Spleen (tissue), 11 donors: ENCODE measurements at regions not wholly inside any gene's neighbourhood (a gene's known extent, or its start where the extent isn't known, plus 50 kb on each side); places are given as distances from the start of the nearest gene placed in this dataset.
A peak's percentile ranks its signal among the peaks of the same experiment; 100 is the strongest.

Experiments used
- DNase-seq: peaks from one replicate; pipeline ENCODE4 v3.0.0-alpha.2; 2020
- H3K27ac ChIP-seq, 8 donors: fragments of 200-600 bp; sonication (generic) in 7 of 8; 1 replicate in 4 of 8; 2 replicates in 4 of 8; pipeline versions ENCODE4 v1.5.0 to v1.8.0; 2016 to 2021; ENCODE audit warnings: inconsistent platforms in 4 of 8, mild to moderate bottlenecking in 4 of 8, moderate library complexity in 1 of 8
- H3K27me3 ChIP-seq, 7 donors: fragments of 200-600 bp; sonication (generic) in 6 of 7; replicated peaks in 1 of 7; 1 replicate in 4 of 7; 2 replicates in 3 of 7; pipeline versions ENCODE4 v1.5.0 to v1.8.0; 2016 to 2021; ENCODE audit warnings: inconsistent platforms in 3 of 7, mild to moderate bottlenecking in 1 of 7
- H3K36me3 ChIP-seq, 6 donors: fragments of 200-600 bp; sonication (generic) in 5 of 6; 1 replicate in 4 of 6; 2 replicates in 2 of 6; pipeline versions ENCODE4 v1.5.0 to v1.8.0; 2016 to 2021; ENCODE audit warnings: inconsistent platforms in 2 of 6
- H3K4me1 ChIP-seq, 6 donors: fragments of 200-600 bp; sonication (generic) in 5 of 6; 1 replicate in 3 of 6; 2 replicates in 3 of 6; pipeline versions ENCODE4 v1.5.0 to v1.8.0; 2016 to 2021; ENCODE audit warnings: inconsistent platforms in 3 of 6
- H3K4me3 ChIP-seq, 8 donors: fragments of 200-600 bp; sonication (generic) in 7 of 8; 1 replicate in 4 of 8; 2 replicates in 4 of 8; pipeline versions ENCODE4 v1.5.0 to v1.8.0; 2016 to 2021; ENCODE audit warnings: inconsistent platforms in 4 of 8, mild to moderate bottlenecking in 4 of 8, moderate library complexity in 2 of 8
- H3K9me3 ChIP-seq, 8 donors: fragments of 200-600 bp; sonication (generic) in 7 of 8; 1 replicate in 4 of 8; 2 replicates in 4 of 8; pipeline versions ENCODE4 v1.5.0 to v1.8.0; 2016 to 2021; ENCODE audit warnings: inconsistent platforms in 4 of 8
- CTCF ChIP-seq, 11 experiments: fragments of 200-600 bp in 7 of 11; fragments of 450-650 bp in 4 of 11; sonication (generic) in 4 of 11; IDR thresholded peaks in 8 of 11; conservative IDR thresholded peaks in 3 of 11; 1 replicate in 7 of 11; 2 replicates in 4 of 11; pipeline versions ENCODE4 v1.4.0 to v1.8.0; 2016 to 2021; ENCODE audit warnings: antibody characterized with exemption in 11 of 11, inconsistent platforms in 4 of 11, mild to moderate bottlenecking in 1 of 11
- POLR2A ChIP-seq, 3 donors: fragments of 450-650 bp; IDR thresholded peaks; one replicate each; pipeline ENCODE4 v1.5.1; 2017; ENCODE audit warnings: antibody characterized with exemption in 3 of 3, mild to moderate bottlenecking in 1 of 3
- POLR2AphosphoS5 ChIP-seq, 3 donors: sonication (generic); formaldehyde crosslinking; IDR thresholded peaks; one replicate each; pipeline ENCODE4 v1.5.1; 2017; ENCODE audit warnings: antibody characterized with exemption in 3 of 3
- WGBS, 5 donors: extraction: QIAGEN DNeasy Blood & Tissue Kit in 3 of 5; methylation state at CpG; one replicate each; pipeline versions ENCODE4 v1.1.5 to v1.1.7; 2013 to 2018; 5-methylcytosine and 5-hydroxymethylcytosine counted together
- intact Hi-C: fragments of 100-400 bp; cut with DNase I; formaldehyde crosslinking; loops from one replicate; pipeline ENCODE4 v1.15.0; 2023; ENCODE audit warnings: low total_unique reads
- donor health status: healthy with polysubstance abuse.
- donor health status: DM: no; HTN: no; CAD: no; lungs with moderate emphysema.
- donor health status: DM: no; HTN: no; CAD: no.
- donor health status: Bipolar disorder and iron deficiency.
- donor health status: healthy.
- donor health status: DM: no; HTN: no; CAD: no.
- donor health status: DM: yes; HTN: yes; CAD: no.

DNA sequence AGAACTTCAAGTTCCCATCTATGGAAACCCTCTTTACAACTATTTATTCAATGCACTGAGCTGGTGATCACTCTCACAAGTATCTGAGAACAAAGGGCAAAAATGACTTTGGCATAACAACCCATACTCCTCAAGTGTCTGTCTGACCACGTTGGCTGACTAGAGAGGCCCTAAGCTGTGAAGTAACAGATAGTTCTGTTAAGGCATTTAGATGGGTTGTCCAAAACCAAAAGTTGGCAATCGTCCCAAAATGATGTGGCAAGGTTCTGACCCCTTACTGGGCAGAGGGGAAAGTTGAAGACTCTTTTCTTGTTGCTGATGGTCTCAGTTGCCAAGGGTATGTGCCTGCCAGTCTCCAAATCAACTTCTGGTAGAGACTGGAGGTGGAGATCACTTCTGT lies 524.8 kb downstream of the PPARGC1A start:
- Histone ChIP-seq H3K27me3 (no peaks in the 10 kb centered on the region), H3K36me3 (no peaks in the 10 kb centered on the region), H3K4me3 (no peak overlapping the region), H3K27ac (no peak overlapping the region), H3K9me3 (no peaks in the 10 kb centered on the region), H3K4me1 (no peaks in the 10 kb centered on the region)
- intact Hi-C loops, result no loop called here
- DNase-seq, result no peak
- no peak for TF ChIP-seq POLR2A (IDR thresholded peaks at IDR 0.05)
- TF ChIP-seq CTCF (IDR thresholded peaks at IDR 0.05 in 8 of 11, conservative IDR thresholded peaks at IDR 0.05 in 3 of 11), result no peak
- no peak for TF ChIP-seq POLR2AphosphoS5 (IDR thresholded peaks at IDR 0.05)
- 38 to 55% (median 44%) methylated on average over 2 of the region's 2 CpGs for WGBS, 5 donors

GRCh38 chr4:23364167-23364566 lies 525.7 kb downstream of the PPARGC1A start:
- H3K4me3 ChIP-seq, result no peak overlapping the region
- TF ChIP-seq POLR2A (IDR thresholded peaks at IDR 0.05), result no peak
- TF ChIP-seq CTCF (IDR thresholded peaks at IDR 0.05 in 8 of 11, conservative IDR thresholded peaks at IDR 0.05 in 3 of 11), result no peak
- TF ChIP-seq POLR2AphosphoS5 (IDR thresholded peaks at IDR 0.05), result no peak
- no peaks in the 10 kb centered on the region for H3K27me3 ChIP-seq
- DNase-seq, result no peak
- intact Hi-C loops, result no loop called here
- WGBS, 5 donors, result 84 to 94% (median 85%) methylated on average over 4 of the region's 4 CpGs
- H3K36me3 ChIP-seq, result no peaks in the 10 kb centered on the region
- no peaks in the 10 kb centered on the region for H3K4me1 ChIP-seq
- no peak overlapping the region for H3K27ac ChIP-seq
- no peaks in the 10 kb centered on the region for H3K9me3 ChIP-seq

DNA sequence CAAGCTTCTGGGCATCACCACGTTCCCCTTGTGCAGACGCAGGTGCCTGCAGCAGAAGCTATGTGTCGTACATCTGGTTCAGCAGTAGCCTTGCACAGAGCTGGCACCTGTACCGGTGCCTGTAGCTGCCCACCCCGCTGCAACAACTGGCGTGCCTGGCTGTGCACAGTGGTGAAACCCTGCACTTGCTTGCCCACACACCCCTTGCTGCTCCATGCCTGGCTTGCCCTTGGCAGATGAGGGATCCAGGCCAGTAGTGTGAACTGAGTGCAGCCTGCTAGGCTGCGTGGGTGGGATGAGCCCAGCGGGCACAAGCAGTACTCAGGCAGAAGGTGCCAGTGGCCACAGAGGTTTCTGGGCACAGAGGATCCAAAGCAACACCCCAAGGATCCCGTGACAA lies 528.4 kb downstream of the PPARGC1A start:
- WGBS, 5 donors, result 87 to 95% (median 90%) methylated on average over 8 to 9 of the region's 9 CpGs
- peak; percentile 68 for DNase-seq

DNA sequence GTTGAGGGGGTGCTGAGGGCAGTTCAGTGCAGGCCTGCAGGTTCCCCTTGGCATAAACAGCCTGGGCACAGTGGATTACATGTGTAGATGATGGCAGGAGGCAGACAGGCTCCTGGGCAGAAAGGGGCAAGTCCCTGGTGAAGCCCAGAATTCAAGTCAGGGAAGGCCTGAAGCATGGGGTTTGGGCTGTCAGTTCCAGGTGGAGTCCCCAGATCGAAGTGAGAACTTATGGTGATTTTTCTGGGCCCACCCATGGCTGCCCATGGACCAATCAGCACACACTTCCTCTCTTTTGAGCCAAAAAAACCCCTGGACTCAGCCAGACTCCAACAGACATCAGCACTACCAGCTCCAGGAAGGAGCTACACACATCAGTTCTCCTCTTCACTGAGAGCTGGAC lies 529.1 kb downstream of the PPARGC1A start:
- no peak for TF ChIP-seq CTCF (IDR thresholded peaks at IDR 0.05 in 8 of 11, conservative IDR thresholded peaks at IDR 0.05 in 3 of 11)
- TF ChIP-seq POLR2A (IDR thresholded peaks at IDR 0.05), result no peak
- no peak for TF ChIP-seq POLR2AphosphoS5 (IDR thresholded peaks at IDR 0.05)
- no peaks in the 10 kb centered on the region for H3K9me3 ChIP-seq
- WGBS, 5 donors, result 44 to 70% (median 64%) methylated on average over 1 of the region's 1 CpG; no CpG with 5 or more reads in 1 of the 5 donors
- no peaks in the 10 kb centered on the region for H3K4me1 ChIP-seq
- no peaks in the 10 kb centered on the region for H3K27me3 ChIP-seq
- DNase-seq, result no peak
- intact Hi-C loops, result no loop called here
- no peaks in the 10 kb centered on the region for H3K36me3 ChIP-seq
- no peak overlapping the region for H3K4me3 ChIP-seq
- H3K27ac ChIP-seq, result no peak overlapping the region

More for the DNA sequence above, 528.4 kb downstream of the PPARGC1A start:
- no peak overlapping the region for H3K27ac ChIP-seq
- TF ChIP-seq POLR2A (IDR thresholded peaks at IDR 0.05), result no peak
- no peak for TF ChIP-seq CTCF (IDR thresholded peaks at IDR 0.05 in 8 of 11, conservative IDR thresholded peaks at IDR 0.05 in 3 of 11)
- TF ChIP-seq POLR2AphosphoS5 (IDR thresholded peaks at IDR 0.05), result no peak
- no peaks in the 10 kb centered on the region for H3K36me3 ChIP-seq
- no peaks in the 10 kb centered on the region for H3K9me3 ChIP-seq
- intact Hi-C loops, result no loop called here
- H3K4me1 ChIP-seq, result no peaks in the 10 kb centered on the region
- H3K27me3 ChIP-seq, result no peaks in the 10 kb centered on the region
- no peak overlapping the region for H3K4me3 ChIP-seq
